Activated CD8-positive, alpha-beta T cell treated with anti-CD3 and anti-CD28 coated beads, Interleukin-2, amount 10 ng/mL, durations not matched to agents 7 days and 5 days (primary cell): ENCODE measurements at regions not wholly inside any gene's neighbourhood (a gene's known extent, or its start where the extent isn't known, plus 50 kb on each side); places are given as distances from the start of the nearest gene placed in this dataset.

Experiments
- ATAC-seq: fragments of 150-1000 bp; cut with Tn5 transposase; one replicate; pipeline ENCODE4 v1.10.0; 2021; ENCODE audit warnings: moderate library complexity
- CTCF ChIA-PET: fragments of 350-600 bp; sonication (Branson Sonifier 250); formaldehyde crosslinking; loops from one replicate; lab custom pipeline; 2021; ENCODE audit warnings: antibody characterized with exemption; lab: Charles Lee
- POLR2A ChIA-PET: fragments of 350-600 bp; sonication (Branson Sonifier 250); formaldehyde crosslinking; loops from one replicate; lab custom pipeline; 2021; ENCODE audit warnings: antibody characterized with exemption; lab: Charles Lee
- DNase-seq: peaks from one replicate; pipeline ENCODE4 v3.0.0-alpha.2; 2020
- H3K27ac Mint-ChIP-seq: one replicate; pipeline ENCODE4 v1.8.0; 2021; ENCODE audit warnings: mild to moderate bottlenecking, mixed read lengths
- H3K27me3 Mint-ChIP-seq: one replicate; pipeline ENCODE4 v1.8.0; 2021; ENCODE audit warnings: low read depth, mixed read lengths
- H3K36me3 Mint-ChIP-seq: one replicate; pipeline ENCODE4 v1.8.0; 2021; ENCODE audit warnings: low read depth, mixed read lengths
- H3K4me1 Mint-ChIP-seq: one replicate; pipeline ENCODE4 v1.8.0; 2021; ENCODE audit warnings: low read depth, mixed read lengths
- H3K4me3 Mint-ChIP-seq: one replicate; pipeline ENCODE4 v1.8.0; 2021; ENCODE audit warnings: mild to moderate bottlenecking, mixed read lengths
- H3K9me3 Mint-ChIP-seq: one replicate; pipeline ENCODE4 v1.8.0; 2022; ENCODE audit warnings: mixed read lengths; ENCODE audit not compliant: insufficient read depth

GRCh38 chr7:124553502-124553901, 212.1 kb downstream of the GPR37 start:
- Mint-ChIP-seq H3K9me3 (no peaks in the 10 kb centered on the region), H3K4me1 (no peaks in the 10 kb centered on the region), H3K27me3 (no peaks in the 10 kb centered on the region), H3K36me3 (no peaks in the 10 kb centered on the region), H3K4me3 (no peak overlapping the region), H3K27ac (no peak overlapping the region)
- ChIA-PET POLR2A (no interaction called here), CTCF (no interaction called here)
- no peak for DNase-seq
- ATAC-seq: no peak

- ATAC-seq (no peak), DNase-seq (no peak)
- no peak overlapping the region for H3K4me3 Mint-ChIP-seq
- H3K4me1 Mint-ChIP-seq: no peaks in the 10 kb centered on the region
- no peaks in the 10 kb centered on the region for H3K36me3 Mint-ChIP-seq
- no peak overlapping the region for H3K27ac Mint-ChIP-seq
- no peaks in the 10 kb centered on the region for H3K27me3 Mint-ChIP-seq
- CTCF ChIA-PET: no interaction called here
- POLR2A ChIA-PET: no interaction called here
- H3K9me3 Mint-ChIP-seq: no peaks in the 10 kb centered on the region
Observed at GRCh38 chr7:124552217-124552616, 213.4 kb downstream of the GPR37 start.

GRCh38 chr7:124550036-124550435, 215.6 kb downstream of the GPR37 start:
- no peaks in the 10 kb centered on the region for H3K27me3 Mint-ChIP-seq
- ChIA-PET CTCF (no interaction called here), POLR2A (no interaction called here)
- H3K9me3 Mint-ChIP-seq: no peaks in the 10 kb centered on the region
- DNase-seq (no peak), ATAC-seq (no peak)
- H3K27ac Mint-ChIP-seq: no peak overlapping the region
- H3K4me1 Mint-ChIP-seq: no peaks in the 10 kb centered on the region
- no peak overlapping the region for H3K4me3 Mint-ChIP-seq
- no peaks in the 10 kb centered on the region for H3K36me3 Mint-ChIP-seq

GRCh38 chr7:124542476-124542875, 223.1 kb downstream of the GPR37 start:
- Mint-ChIP-seq H3K27ac (no peak overlapping the region), H3K36me3 (no peaks in the 10 kb centered on the region), H3K9me3 (no peaks in the 10 kb centered on the region), H3K4me1 (no peaks in the 10 kb centered on the region), H3K4me3 (no peak overlapping the region), H3K27me3 (no peaks in the 10 kb centered on the region)
- no peak for DNase-seq
- ChIA-PET CTCF (no interaction called here), POLR2A (no interaction called here)
- ATAC-seq: no peak

- no peaks in the 10 kb centered on the region for H3K4me1 Mint-ChIP-seq
- no peaks in the 10 kb centered on the region for H3K9me3 Mint-ChIP-seq
- no peaks in the 10 kb centered on the region for H3K27me3 Mint-ChIP-seq
- ChIA-PET POLR2A (no interaction called here), CTCF (no interaction called here)
- no peaks in the 10 kb centered on the region for H3K36me3 Mint-ChIP-seq
- DNase-seq: no peak
- H3K27ac Mint-ChIP-seq: no peak overlapping the region
- H3K4me3 Mint-ChIP-seq: no peak overlapping the region
- ATAC-seq: no peak
Observed at GRCh38 chr7:124536156-124536762, 229.3 kb downstream of the GPR37 start.

- Mint-ChIP-seq H3K9me3 (no peaks in the 10 kb centered on the region), H3K36me3 (no peaks in the 10 kb centered on the region), H3K4me3 (no peak overlapping the region), H3K27me3 (no peaks in the 10 kb centered on the region), H3K4me1 (no peaks in the 10 kb centered on the region), H3K27ac (no peak overlapping the region)
- ATAC-seq (no peak), DNase-seq (no peak)
- POLR2A ChIA-PET: no interaction called here
- CTCF ChIA-PET: no interaction called here
Observed at GRCh38 chr7:124532166-124532565, 233.4 kb downstream of the GPR37 start.

GRCh38 chr7:124516911-124517310, 248.7 kb downstream of the GPR37 start:
- Mint-ChIP-seq H3K27me3 (no peaks in the 10 kb centered on the region), H3K9me3 (peaks cover 20% of the 10 kb centered on the region), H3K27ac (no peak overlapping the region), H3K4me1 (no peaks in the 10 kb centered on the region), H3K36me3 (no peaks in the 10 kb centered on the region), H3K4me3 (no peak overlapping the region)
- POLR2A ChIA-PET: no interaction called here
- CTCF ChIA-PET: no interaction called here
- DNase-seq (no peak), ATAC-seq (no peak)

GRCh38 chr7:124515106-124515830, 250.3 kb downstream of the GPR37 start:
- peaks cover 13% of the 10 kb centered on the region for H3K9me3 Mint-ChIP-seq
- no peak overlapping the region for H3K4me3 Mint-ChIP-seq
- no peaks in the 10 kb centered on the region for H3K36me3 Mint-ChIP-seq
- DNase-seq: no peak
- no peaks in the 10 kb centered on the region for H3K4me1 Mint-ChIP-seq
- ATAC-seq: no peak
- ChIA-PET POLR2A (no interaction called here), CTCF (no interaction called here)
- H3K27me3 Mint-ChIP-seq: no peaks in the 10 kb centered on the region
- no peak overlapping the region for H3K27ac Mint-ChIP-seq

GRCh38 chr7:124514471-124514870, 251.1 kb downstream of the GPR37 start:
- CTCF ChIA-PET: no interaction called here
- H3K4me3 Mint-ChIP-seq: no peak overlapping the region
- H3K27ac Mint-ChIP-seq: no peak overlapping the region
- POLR2A ChIA-PET: no interaction called here
- no peaks in the 10 kb centered on the region for H3K36me3 Mint-ChIP-seq
- no peak for ATAC-seq
- H3K4me1 Mint-ChIP-seq: no peaks in the 10 kb centered on the region
- no peak for DNase-seq
- no peaks in the 10 kb centered on the region for H3K27me3 Mint-ChIP-seq
- peaks cover 13% of the 10 kb centered on the region for H3K9me3 Mint-ChIP-seq

GRCh38 chr7:124497176-124497575, 268.4 kb downstream of the GPR37 start:
- ATAC-seq (no peak), DNase-seq (no peak)
- H3K36me3 Mint-ChIP-seq: no peaks in the 10 kb centered on the region
- H3K9me3 Mint-ChIP-seq: no peaks in the 10 kb centered on the region
- H3K27ac Mint-ChIP-seq: no peak overlapping the region
- ChIA-PET POLR2A (no interaction called here), CTCF (no interaction called here)
- no peaks in the 10 kb centered on the region for H3K27me3 Mint-ChIP-seq
- no peak overlapping the region for H3K4me3 Mint-ChIP-seq
- no peaks in the 10 kb centered on the region for H3K4me1 Mint-ChIP-seq

GRCh38 chr7:124489925-124490324, 275.7 kb downstream of the GPR37 start:
- no peaks in the 10 kb centered on the region for H3K9me3 Mint-ChIP-seq

GRCh38 chr7:124489082-124489819, 276.3 kb downstream of the GPR37 start:
- ChIA-PET POLR2A (no interaction called here), CTCF (no interaction called here)
- Mint-ChIP-seq H3K27me3 (no peaks in the 10 kb centered on the region), H3K9me3 (no peaks in the 10 kb centered on the region), H3K4me3 (no peak overlapping the region), H3K27ac (no peak overlapping the region), H3K4me1 (no peaks in the 10 kb centered on the region), H3K36me3 (no peaks in the 10 kb centered on the region)
- ATAC-seq: no peak
- DNase-seq: no peak

More at GRCh38 chr7:124489925-124490324, 275.7 kb downstream of the GPR37 start:
- DNase-seq: no peak
- Mint-ChIP-seq H3K4me1 (no peaks in the 10 kb centered on the region), H3K27ac (no peak overlapping the region), H3K36me3 (no peaks in the 10 kb centered on the region), H3K4me3 (no peak overlapping the region), H3K27me3 (no peaks in the 10 kb centered on the region)
- ChIA-PET POLR2A (no interaction called here), CTCF (no interaction called here)
- ATAC-seq: no peak
